GM12878 (cell line): ENCODE measurements at regions not wholly inside any gene's neighbourhood (a gene's known extent, or its start where the extent isn't known, plus 50 kb on each side); places are given as distances from the start of the nearest gene placed in this dataset.

Experiments
- ATAC-seq: fragments of 200-7000 bp; cut with Tn5 transposase; 3 replicates; pipeline ENCODE4 v1.9.1; 2020; ENCODE audit warnings: mild to moderate bottlenecking, moderate library complexity
- BruUV-seq: library from RNA; stranded (reverse); fragments of 400-500 nt; replicated peaks from 2 replicates; lab custom pipeline; 2021; lab: Mats Ljungman, UMichigan
- CTCF ChIA-PET: fragments of 300-600 bp; sonication (Branson Sonifier 250); formaldehyde crosslinking; extraction: SDS; loops from one replicate; lab custom pipeline; 2021; ENCODE audit warnings: inconsistent platforms; lab: Yijun Ruan, JAX
- POLR2A ChIA-PET: fragments of 350-600 bp; formaldehyde crosslinking; extraction: SDS; loops from one replicate; lab custom pipeline; 2021; ENCODE audit warnings: inconsistent platforms; lab: Charles Lee
- RAD21 ChIA-PET: fragments of 300-600 bp; sonication (Branson Sonifier 250); formaldehyde crosslinking; loops from one replicate; lab custom pipeline; 2023; ENCODE audit warnings: antibody characterized with exemption; ENCODE audit not compliant: unreplicated experiment; lab: Charles Lee
- SMC1A ChIA-PET: fragments of 300-600 bp; sonication (Branson Sonifier 250); formaldehyde crosslinking; loops from one replicate; lab custom pipeline; 2023; ENCODE audit not compliant: unreplicated experiment, uncharacterized antibody; lab: Charles Lee
- DNase-seq: peaks from one replicate; pipeline ENCODE4 v3.0.0-alpha.2; 2011; ENCODE audit warnings: low read depth, low spot score
- FAIRE-seq: peaks from 3 replicates; lab custom pipeline; 2011; peaks lifted over from hg19 to GRCh38; lab: Jason Lieb, UNC
- H2AFZ ChIP-seq: 2 replicates; pipeline ENCODE4 v1.6.0; 2011; ENCODE audit warnings: low read depth, low read length, control low read depth; ENCODE audit not compliant: control insufficient read depth
- H3K27ac ChIP-seq: 2 replicates; pipeline ENCODE4 v1.5.1; 2011; ENCODE audit warnings: control low read depth; ENCODE audit not compliant: control insufficient read depth, insufficient read depth
- H3K27me3 ChIP-seq, 2 experiments: replicated peaks in 1 of 2; 2 replicates each; pipeline versions ENCODE4 v1.6.0 to v1.6.1; 2011; ENCODE audit warnings: low read length in 1 of 2; ENCODE audit not compliant: control insufficient read depth in 2 of 2, insufficient read depth in 2 of 2
- H3K36me3 ChIP-seq, 2 experiments: 2 replicates each; pipeline ENCODE4 v1.5.1; 2011; ENCODE audit warnings: low read length in 1 of 2; ENCODE audit not compliant: control insufficient read depth in 2 of 2, insufficient read depth in 2 of 2
- H3K4me1 ChIP-seq: 2 replicates; pipeline ENCODE4 v1.6.1; 2011; ENCODE audit warnings: mild to moderate bottlenecking, low read length, moderate library complexity, mixed read lengths; ENCODE audit not compliant: control insufficient read depth, insufficient read depth
- H3K4me2 ChIP-seq: 2 replicates; pipeline ENCODE4 v1.6.0; 2011; ENCODE audit warnings: control low read depth; ENCODE audit not compliant: control insufficient read depth, insufficient read depth
- H3K4me3 ChIP-seq: fragments of 200-600 bp; sonication (generic); 2 replicates; pipeline ENCODE4 v1.5.1; 2016
- H3K79me2 ChIP-seq: 2 replicates; pipeline ENCODE4 v1.6.0; 2011; ENCODE audit warnings: low read length; ENCODE audit not compliant: control insufficient read depth, insufficient read depth
- H3K9ac ChIP-seq: 2 replicates; pipeline ENCODE4 v1.8.0; 2011; ENCODE audit warnings: low read length, control low read depth, mixed read lengths; ENCODE audit not compliant: control insufficient read depth, insufficient read depth
- H3K9me3 ChIP-seq: replicated peaks from 3 replicates; pipeline ENCODE4 v1.5.1; 2011; ENCODE audit warnings: mild to moderate bottlenecking, low read length; ENCODE audit not compliant: control insufficient read depth, insufficient read depth
- H4K20me1 ChIP-seq: 2 replicates; pipeline ENCODE4 v1.6.0; 2011; ENCODE audit not compliant: control insufficient read depth, insufficient read depth
- BCL11A ChIP-seq: IDR thresholded peaks from 2 replicates; pipeline ENCODE4 v1.6.1; 2011; ENCODE audit warnings: low read depth, low read length
- CHD2 ChIP-seq: IDR thresholded peaks from 2 replicates; pipeline ENCODE4 v1.6.1; 2011; ENCODE audit warnings: low read depth, low read length, improper control_type of control experiment, borderline replicate concordance
- EP300 ChIP-seq, 2 experiments: fragments of 150-350 bp in 1 of 2; IDR thresholded peaks; 2 replicates each; pipeline ENCODE4 v1.6.1; 2011 to 2012; ENCODE audit warnings: low read depth in 2 of 2, low read length in 2 of 2, borderline replicate concordance in 1 of 2, improper control_type of control experiment in 1 of 2, inconsistent platforms in 1 of 2; ENCODE audit not compliant: control insufficient read depth in 1 of 2
- EZH2 ChIP-seq: IDR thresholded peaks from 2 replicates; pipeline ENCODE4 v1.6.1; 2012; ENCODE audit warnings: low read depth, mild to moderate bottlenecking, control low read depth, inconsistent platforms, low read length, borderline replicate concordance; ENCODE audit not compliant: control insufficient read depth
- FOXK2 ChIP-seq: fragments of 450-650 bp; IDR thresholded peaks from 2 replicates; pipeline ENCODE4 v1.6.1; 2017; ENCODE audit warnings: mild to moderate bottlenecking, moderate library complexity
- IKZF1 ChIP-seq: fragments of 450-650 bp; conservative IDR thresholded peaks from 2 replicates; pipeline ENCODE4 v1.6.1; 2017; ENCODE audit warnings: antibody characterized with exemption, mild to moderate bottlenecking
- MXI1 ChIP-seq: fragments of 150-350 bp; IDR thresholded peaks from 2 replicates; pipeline ENCODE4 v1.6.1; 2011; ENCODE audit warnings: low read depth, mild to moderate bottlenecking, inconsistent platforms, low read length, improper control_type of control experiment
- NR2C2 ChIP-seq: IDR thresholded peaks from 2 replicates; pipeline ENCODE4 v1.6.1; 2011; ENCODE audit warnings: borderline replicate concordance, low read depth; ENCODE audit not compliant: control insufficient read depth, insufficient read length
- POLR2A ChIP-seq: IDR thresholded peaks from 2 replicates; pipeline ENCODE4 v1.6.1; 2011; ENCODE audit warnings: low read depth, mild to moderate bottlenecking, low read length
- POLR2AphosphoS2 ChIP-seq: IDR thresholded peaks from 2 replicates; pipeline ENCODE4 v1.6.1; 2011; ENCODE audit warnings: low read depth, mild to moderate bottlenecking, low read length, improper control_type of control experiment, moderate library complexity
- TBL1XR1 ChIP-seq: IDR thresholded peaks from 2 replicates; pipeline ENCODE4 v1.6.1; 2012; ENCODE audit warnings: low read depth, low read length, improper control_type of control experiment
- TCF12 ChIP-seq: IDR thresholded peaks from 2 replicates; pipeline ENCODE4 v1.6.1; 2011; ENCODE audit warnings: low read depth, mild to moderate bottlenecking, low read length
- ZBED1 ChIP-seq: IDR thresholded peaks from 2 replicates; pipeline ENCODE4 v1.6.1; 2016; ENCODE audit warnings: borderline replicate concordance
- WGBS: methylation state at CpG from one replicate; pipeline ENCODE4 v1.1.6; 2016; ENCODE audit warnings: low lambda C conversion rate; ENCODE audit not compliant: insufficient replicate concordance, insufficient coverage; ENCODE audit errors: missing lambda C conversion rate; 5-methylcytosine and 5-hydroxymethylcytosine counted together
- in situ Hi-C: fragments of 300-500 bp; cut with MboI; formaldehyde crosslinking; loops from 9 replicates; pipeline ENCODE4 v1.14.3; 2018; ENCODE audit warnings: mixed read lengths
- intact Hi-C: fragments of 100-400 bp; cut with micrococcal nuclease; formaldehyde crosslinking; loops from one replicate; pipeline ENCODE4 v1.14.2; 2022; ENCODE audit not compliant: unreplicated experiment
- TF ChIP-seq, protein P1 (sequence below): fragments of 450-650 bp; IDR thresholded peaks from 2 replicates; pipeline ENCODE4 v1.6.1; 2017; ENCODE audit warnings: low read depth, mild to moderate bottlenecking, moderate library complexity
- TF ChIP-seq, protein P2 (sequence below): IDR thresholded peaks from 2 replicates; pipeline ENCODE4 v1.6.1; 2012; ENCODE audit warnings: low read length, inconsistent platforms

DNA sequence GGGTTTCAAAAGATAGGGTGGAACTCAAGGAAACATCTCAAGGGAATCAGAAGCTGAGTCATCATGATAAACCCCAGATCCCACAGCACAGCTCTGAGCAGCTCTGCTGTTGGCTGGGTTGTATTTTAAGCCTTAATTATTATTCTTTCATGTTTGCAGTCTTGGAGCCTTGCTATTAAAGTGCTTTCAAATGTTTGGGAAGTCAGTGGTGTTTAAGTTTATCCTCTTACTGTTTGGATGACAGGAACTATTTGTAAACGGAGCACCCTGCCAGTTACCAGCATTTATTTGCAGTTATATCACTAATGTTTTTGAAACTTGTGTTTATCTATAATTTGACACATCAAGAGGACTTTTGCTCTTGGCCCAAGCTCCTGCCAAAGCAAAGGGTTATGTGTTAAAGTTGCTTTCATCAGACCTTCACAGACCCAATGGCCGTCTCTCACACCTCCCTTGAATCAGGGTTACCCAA is 141.1 kb upstream of the SPDL1 start:
- TF ChIP-seq BCL11A: no peak
- TF ChIP-seq, protein P1, sequence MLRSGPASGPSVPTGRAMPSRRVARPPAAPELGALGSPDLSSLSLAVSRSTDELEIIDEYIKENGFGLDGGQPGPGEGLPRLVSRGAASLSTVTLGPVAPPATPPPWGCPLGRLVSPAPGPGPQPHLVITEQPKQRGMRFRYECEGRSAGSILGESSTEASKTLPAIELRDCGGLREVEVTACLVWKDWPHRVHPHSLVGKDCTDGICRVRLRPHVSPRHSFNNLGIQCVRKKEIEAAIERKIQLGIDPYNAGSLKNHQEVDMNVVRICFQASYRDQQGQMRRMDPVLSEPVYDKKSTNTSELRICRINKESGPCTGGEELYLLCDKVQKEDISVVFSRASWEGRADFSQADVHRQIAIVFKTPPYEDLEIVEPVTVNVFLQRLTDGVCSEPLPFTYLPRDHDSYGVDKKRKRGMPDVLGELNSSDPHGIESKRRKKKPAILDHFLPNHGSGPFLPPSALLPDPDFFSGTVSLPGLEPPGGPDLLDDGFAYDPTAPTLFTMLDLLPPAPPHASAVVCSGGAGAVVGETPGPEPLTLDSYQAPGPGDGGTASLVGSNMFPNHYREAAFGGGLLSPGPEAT: no peak
- no peak for TF ChIP-seq ZBED1
- TF ChIP-seq FOXK2: no peak
- TF ChIP-seq, all 136 proteins: peak for 0
- no TSS peak for BruUV-seq
- in situ Hi-C loops: no loop called here

DNA sequence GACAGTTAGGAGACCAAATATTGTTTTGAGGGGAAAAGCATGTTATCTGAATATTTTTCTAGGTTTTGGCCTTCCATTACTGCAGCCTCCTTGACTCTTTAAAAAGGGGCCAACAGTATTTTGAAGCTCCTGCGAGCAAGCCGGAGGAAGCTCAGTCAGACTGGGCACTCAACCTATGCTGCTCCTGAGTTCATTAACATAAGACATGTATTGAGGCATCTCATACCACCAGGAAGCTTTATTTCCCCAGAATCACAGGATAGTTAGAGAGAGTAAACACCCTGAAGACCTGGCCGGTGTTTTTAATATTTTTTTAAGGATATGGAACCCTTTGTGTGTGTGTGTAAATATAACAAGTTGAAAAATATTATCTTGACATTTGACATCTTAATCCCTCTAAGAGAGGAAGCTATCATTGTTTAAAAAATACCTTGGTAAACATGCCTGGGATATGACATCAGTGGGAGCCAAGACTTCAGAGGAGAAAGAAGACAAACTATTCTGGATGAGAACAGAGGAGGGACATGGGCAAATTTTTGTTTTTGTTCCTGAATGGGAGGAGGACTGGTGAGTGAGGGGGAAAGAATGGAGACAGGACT is 139.3 kb upstream of the SLIT3 start:
- in situ Hi-C loops (no loop called here), intact Hi-C loops (no loop called here)
- Histone ChIP-seq H4K20me1 (no peaks in the 10 kb centered on the region), H3K4me3 (no peak overlapping the region), H2AFZ (no peak overlapping the region), H3K9ac (no peak overlapping the region), H3K9me3 (no peaks in the 10 kb centered on the region), H3K4me2 (no peak overlapping the region), H3K79me2 (no peaks in the 10 kb centered on the region), H3K27ac (no peak overlapping the region), H3K36me3 (no peaks in the 10 kb centered on the region), H3K4me1 (no peaks in the 10 kb centered on the region), H3K27me3 (peaks cover 0 to 5% of the 10 kb centered on the region in 2 experiments; a peak in 2 of 4 replicates)
- 50% methylated on average over 3 of the region's 3 CpGs for WGBS
- TF ChIP-seq EZH2 (no peak), TCF12 (no peak), CHD2 (no peak), POLR2AphosphoS2 (no peak), EP300 (IDR thresholded peaks at IDR 0.05; ENCODE audit: borderline replicate concordance in 1 of 2, control insufficient read depth in 1 of 2, low read depth in 2 of 2, low read length in 2 of 2) (no peak), IKZF1 (no peak), POLR2A (no peak), TBL1XR1 (no peak), NR2C2 (no peak), MXI1 (no peak)
- TF ChIP-seq, protein P2, sequence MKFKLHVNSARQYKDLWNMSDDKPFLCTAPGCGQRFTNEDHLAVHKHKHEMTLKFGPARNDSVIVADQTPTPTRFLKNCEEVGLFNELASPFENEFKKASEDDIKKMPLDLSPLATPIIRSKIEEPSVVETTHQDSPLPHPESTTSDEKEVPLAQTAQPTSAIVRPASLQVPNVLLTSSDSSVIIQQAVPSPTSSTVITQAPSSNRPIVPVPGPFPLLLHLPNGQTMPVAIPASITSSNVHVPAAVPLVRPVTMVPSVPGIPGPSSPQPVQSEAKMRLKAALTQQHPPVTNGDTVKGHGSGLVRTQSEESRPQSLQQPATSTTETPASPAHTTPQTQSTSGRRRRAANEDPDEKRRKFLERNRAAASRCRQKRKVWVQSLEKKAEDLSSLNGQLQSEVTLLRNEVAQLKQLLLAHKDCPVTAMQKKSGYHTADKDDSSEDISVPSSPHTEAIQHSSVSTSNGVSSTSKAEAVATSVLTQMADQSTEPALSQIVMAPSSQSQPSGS: no peak
- RAD21 ChIA-PET: no interaction called here
- no TSS peak for BruUV-seq
- POLR2A ChIA-PET: no interaction called here
- DNase-seq (no peak), ATAC-seq (no peak), FAIRE-seq (no peak)
- CTCF ChIA-PET: interaction anchor here (1.4 kb wide), 1 partner anchor 17 kb away, joined by 3 read pairs; no protein-coding TSS in a partner anchor
- SMC1A ChIA-PET: interaction anchor here (1.0 kb wide), 1 partner anchor 16 kb away, joined by 3 read pairs; no protein-coding TSS in a partner anchor

More for the DNA sequence above, 141.1 kb upstream of the SPDL1 start:
- ChIA-PET SMC1A (no interaction called here), RAD21 (no interaction called here), CTCF (interaction anchor here (1.7 kb wide), 1 partner anchor 9 kb away, joined by 8 read pairs; no protein-coding TSS in a partner anchor), POLR2A (no interaction called here)
- Histone ChIP-seq H3K27me3 (peaks cover 0 to 5% of the 10 kb centered on the region in 2 experiments; a peak in 2 of 4 replicates), H3K4me3 (no peak overlapping the region), H3K9me3 (no peaks in the 10 kb centered on the region), H2AFZ (no peak overlapping the region), H3K79me2 (no peaks in the 10 kb centered on the region), H3K9ac (no peak overlapping the region), H4K20me1 (no peaks in the 10 kb centered on the region), H3K4me1 (no peaks in the 10 kb centered on the region), H3K27ac (no peak overlapping the region), H3K4me2 (no peak overlapping the region), H3K36me3 (no peaks in the 10 kb centered on the region)
- ATAC-seq (no peak), DNase-seq (no peak), FAIRE-seq (no peak)
- intact Hi-C loops: no loop called here
- 29% methylated on average over 2 of the region's 2 CpGs for WGBS
